ENCODE measurements at regions not wholly inside any gene's neighbourhood (a gene's known extent, or its start where the extent isn't known, plus 50 kb on each side); places are given as distances from the start of the nearest gene placed in this dataset.

GRCh38 chr7:136692221-136692620 is 176.2 kb upstream of the CHRM2 start:
- ATAC-seq (ENCODE audit: low read depth) (no peak), DNase-seq (no peak)
- Histone ChIP-seq H2BK20ac (ENCODE audit: low read depth, low read length) (no peak overlapping the region), H2AK5ac (ENCODE audit: low read depth, low read length) (no peak overlapping the region), H4K91ac (ENCODE audit: insufficient read depth, low read depth, low read length) (no peak overlapping the region), H3K9ac (ENCODE audit: low read depth, low read length) (no peak overlapping the region), H3K79me1 (ENCODE audit: low read depth in 1 of 2, low read length in 2 of 2) (no peaks in the 10 kb centered on the region), H4K5ac (ENCODE audit: low read depth, low read length) (no peak overlapping the region), H3K27ac (ENCODE audit: insufficient read depth, low read length) (no peak overlapping the region), H2BK5ac (ENCODE audit: low read depth, low read length, poor library complexity, severe bottlenecking) (no peak overlapping the region), H3K14ac (replicated peaks; ENCODE audit: low read depth, low read length) (no peak overlapping the region), H3K56ac (ENCODE audit: extremely low read depth, insufficient read depth, low read length) (no peak overlapping the region), H3K36me3 (ENCODE audit: control insufficient read depth, insufficient read depth, low read length) (no peaks in the 10 kb centered on the region), H3K18ac (ENCODE audit: low read depth, low read length) (no peak overlapping the region), H2BK120ac (ENCODE audit: low read depth, low read length) (no peak overlapping the region), H3K4me1 (ENCODE audit: control insufficient read depth, insufficient read depth, low read length) (no peaks in the 10 kb centered on the region), H3K4ac (ENCODE audit: low read depth, low read length) (no peak overlapping the region), H3K4me3 (ENCODE audit: insufficient read depth, low read depth, low read length) (no peak overlapping the region), H3K9me3 (ENCODE audit: control insufficient read depth, insufficient read depth, low read length) (no peaks in the 10 kb centered on the region), H2AFZ (replicated peaks; ENCODE audit: low read length, poor library complexity) (no peak overlapping the region), H4K8ac (ENCODE audit: low read depth in 2 of 2, low read length in 2 of 2) (no peak overlapping the region), H2AK9ac (replicated peaks; ENCODE audit: low read depth, low read length, poor library complexity) (no peak overlapping the region), H3K4me2 (ENCODE audit: low read depth, low read length) (no peak overlapping the region), H3K9me1 (ENCODE audit: insufficient read depth, low read length) (no peaks in the 10 kb centered on the region), H4K20me1 (ENCODE audit: insufficient read depth, low read length) (no peaks in the 10 kb centered on the region), H2BK15ac (ENCODE audit: low read depth, low read length) (no peak overlapping the region), H3K27me3 (ENCODE audit: control insufficient read depth, insufficient read depth, low read length) (peaks cover 3% of the 10 kb centered on the region), H3K23ac (ENCODE audit: low read depth, low read length) (no peak overlapping the region)
- CTCF ChIA-PET: no interaction called here
- intact Hi-C loops (cut with micrococcal nuclease): no loop called here
- TF ChIP-seq MAFK (IDR thresholded peaks at IDR 0.05; ENCODE audit: low read depth, low read length) (no peak), SMC3 (IDR thresholded peaks at IDR 0.05; ENCODE audit: low read depth, low read length) (no peak), FOS (IDR thresholded peaks at IDR 0.05; ENCODE audit: low read depth, low read length) (no peak), NFE2L2 (IDR thresholded peaks at IDR 0.05; ENCODE audit: low read depth, low read length) (no peak), RCOR1 (IDR thresholded peaks at IDR 0.05; ENCODE audit: insufficient replicate concordance, low read length) (no peak), CTCF (conservative IDR thresholded peaks at IDR 0.05; ENCODE audit: low read depth, low read length) (no peak), RFX5 (IDR thresholded peaks at IDR 0.05; ENCODE audit: low read depth, low read length) (no peak), BHLHE40 (IDR thresholded peaks at IDR 0.05; ENCODE audit: low read depth, low read length) (no peak), CEBPB (IDR thresholded peaks at IDR 0.05; ENCODE audit: low read depth, low read length) (no peak), ELK1 (IDR thresholded peaks at IDR 0.05; ENCODE audit: borderline replicate concordance, low read depth, low read length) (no peak), CHD1 (IDR thresholded peaks at IDR 0.05; ENCODE audit: low read depth, low read length) (no peak), MAZ (IDR thresholded peaks at IDR 0.05; ENCODE audit: borderline replicate concordance, low read depth, low read length) (no peak), RAD21 (IDR thresholded peaks at IDR 0.05; ENCODE audit: low read length) (no peak), USF2 (IDR thresholded peaks at IDR 0.05; ENCODE audit: low read depth, low read length) (no peak), MXI1 (IDR thresholded peaks at IDR 0.05; ENCODE audit: borderline replicate concordance, low read depth, low read length) (no peak)
- in situ Hi-C loops (cut with MboI; ENCODE audit: low sequenced_read_pairs): loop anchor here (25.0 kb wide), 1 partner anchor 920 kb away; no protein-coding TSS in a partner anchor
- POLR2A ChIA-PET (ENCODE audit: unreplicated experiment): no interaction called here
- no CpG with 5 or more reads among the region's 3 CpGs for WGBS, 2 experiments (ENCODE audit: extremely low coverage in 2 of 2, insufficient read length in 1 of 2)
- dilution Hi-C loops (cut with HindIII; ENCODE audit: low sequenced_read_pairs, unreplicated experiment): no loop called here
- no TSS peak for BruUV-seq (replicated peaks)
